B cell (primary cell): ENCODE measurements at regions not wholly inside any gene's neighbourhood (a gene's known extent, or its start where the extent isn't known, plus 50 kb on each side); places are given as distances from the start of the nearest gene placed in this dataset.

Experiments used
- ATAC-seq: fragments of 200-7000 bp; cut with Tn5 transposase; one replicate; pipeline ENCODE4 v1.10.0; 2021; ENCODE audit warnings: low read depth, mild to moderate bottlenecking, moderate number of reproducible peaks, moderate library complexity
- CTCF ChIA-PET: fragments of 350-600 bp; sonication (Branson Sonifier 250); formaldehyde crosslinking; loops from one replicate; lab custom pipeline; 2021; ENCODE audit warnings: antibody characterized with exemption, inconsistent platforms; lab: Charles Lee
- POLR2A ChIA-PET: fragments of 350-600 bp; sonication (Branson Sonifier 250); formaldehyde crosslinking; loops from one replicate; lab custom pipeline; 2021; ENCODE audit warnings: antibody characterized with exemption; lab: Charles Lee
- DNase-seq: peaks from one replicate; pipeline ENCODE4 v3.0.0; 2013
- H2AFZ ChIP-seq: 2 replicates; pipeline ENCODE4 v1.6.1; 2012; ENCODE audit warnings: mild to moderate bottlenecking, low read depth, low read length; ENCODE audit not compliant: insufficient read depth, poor library complexity, severe bottlenecking
- H3K27ac ChIP-seq, 2 donors: 1 replicate in 1 of 2; 2 replicates in 1 of 2; pipeline ENCODE4 v1.5.1; 2012 to 2013; ENCODE audit warnings: low read length in 2 of 2, mild to moderate bottlenecking in 2 of 2, moderate library complexity in 1 of 2
- H3K27me3 ChIP-seq, 4 experiments: fragments of 200-600 bp in 1 of 4; sonication (generic) in 1 of 4; replicated peaks in 1 of 4; 1 replicate in 2 of 4; 2 replicates in 2 of 4; pipeline versions ENCODE4 v1.6.1 to v1.7.0; 2013 to 2016; ENCODE audit warnings: low read length in 3 of 4, mild to moderate bottlenecking in 2 of 4, mixed read lengths in 1 of 4, moderate library complexity in 1 of 4; ENCODE audit not compliant: insufficient read depth in 4 of 4, control insufficient read depth in 3 of 4; ENCODE audit errors: control extremely low read depth in 1 of 4
- H3K36me3 ChIP-seq, 2 experiments: replicated peaks in 1 of 2; 1 replicate in 1 of 2; 2 replicates in 1 of 2; pipeline versions ENCODE4 v1.6.1 to v1.7.1; 2013; ENCODE audit warnings: low read length in 1 of 2; ENCODE audit not compliant: insufficient read depth in 2 of 2, control insufficient read depth in 1 of 2; ENCODE audit errors: control extremely low read depth in 1 of 2, extremely low read depth in 1 of 2
- H3K4me1 ChIP-seq, 2 donors: fragments of 200-600 bp in 1 of 2; sonication (generic) in 1 of 2; 1 replicate in 1 of 2; 2 replicates in 1 of 2; pipeline versions ENCODE4 v1.5.1 to v1.6.1; 2013 to 2017; ENCODE audit warnings: low read length in 2 of 2; ENCODE audit not compliant: control insufficient read depth in 2 of 2, insufficient read depth in 2 of 2
- H3K4me2 ChIP-seq: replicated peaks from 2 replicates; pipeline ENCODE3; 2012; ENCODE audit warnings: mild to moderate bottlenecking, low read depth, low read length; ENCODE audit not compliant: poor library complexity, severe bottlenecking
- H3K4me3 ChIP-seq, 5 experiments: fragments of 200-600 bp in 1 of 5; sonication (generic) in 1 of 5; 1 replicate in 3 of 5; 2 replicates in 2 of 5; pipeline versions ENCODE4 v1.5.1 to v1.7.0; 2011 to 2016; ENCODE audit warnings: low read length in 4 of 5, mild to moderate bottlenecking in 4 of 5, low read depth in 2 of 5, control low read depth in 1 of 5, moderate library complexity in 1 of 5; ENCODE audit not compliant: insufficient read depth in 1 of 5; ENCODE audit errors: control extremely low read depth in 1 of 5, extremely low read depth in 1 of 5
- H3K79me2 ChIP-seq: fragments of 200-600 bp; sonication (generic); one replicate; pipeline ENCODE4 v1.6.0; 2016; ENCODE audit warnings: low read length; ENCODE audit not compliant: control insufficient read depth, insufficient read depth
- H3K9ac ChIP-seq: fragments of 200-600 bp; sonication (generic); 2 replicates; pipeline ENCODE4 v1.6.1; 2017; ENCODE audit warnings: mild to moderate bottlenecking, low read length, moderate library complexity
- H3K9me3 ChIP-seq, 3 donors: one replicate each; pipeline versions ENCODE4 v1.6.1 to v1.7.1; 2013; ENCODE audit warnings: low read length in 2 of 3; ENCODE audit not compliant: control insufficient read depth in 2 of 3, insufficient read depth in 1 of 3; ENCODE audit errors: control extremely low read depth in 1 of 3
- H4K20me1 ChIP-seq: 2 replicates; pipeline ENCODE4 v1.6.0; 2012; ENCODE audit warnings: mild to moderate bottlenecking, low read length; ENCODE audit not compliant: insufficient read depth, control insufficient read depth, poor library complexity, severe bottlenecking
- H3K27ac Mint-ChIP-seq: one replicate; pipeline ENCODE4 v1.8.0; 2021; ENCODE audit warnings: mixed read lengths
- H3K27me3 Mint-ChIP-seq: one replicate; pipeline ENCODE4 v1.8.0; 2021; ENCODE audit warnings: mixed read lengths
- H3K4me1 Mint-ChIP-seq: one replicate; pipeline ENCODE4 v1.8.0; 2021; ENCODE audit warnings: mixed read lengths
- H3K4me3 Mint-ChIP-seq: one replicate; pipeline ENCODE4 v1.8.0; 2021; ENCODE audit warnings: mixed read lengths
- H3K9me3 Mint-ChIP-seq: one replicate; pipeline ENCODE4 v1.8.0; 2022; ENCODE audit warnings: mixed read lengths; ENCODE audit not compliant: insufficient read depth
- CTCF ChIP-seq: fragments of 200-600 bp; IDR thresholded peaks from one replicate; pipeline ENCODE4 v1.8.0; 2022; ENCODE audit warnings: antibody characterized with exemption, mild to moderate bottlenecking
- EZH2 ChIP-seq: IDR thresholded peaks from 2 replicates; pipeline ENCODE4 v1.6.1; 2012; ENCODE audit warnings: borderline replicate concordance, low read depth, mild to moderate bottlenecking, moderate library complexity, low read length; ENCODE audit not compliant: insufficient read depth, poor library complexity, severe bottlenecking
- WGBS: methylation state at CpG from one replicate; pipeline ENCODE4 v1.1.5; 2013; ENCODE audit warnings: missing lambda C conversion rate; ENCODE audit not compliant: insufficient coverage; 5-methylcytosine and 5-hydroxymethylcytosine counted together
- intact Hi-C: fragments of 100-400 bp; cut with micrococcal nuclease; formaldehyde crosslinking; loops from one replicate; pipeline ENCODE4 v1.10.0; 2022

GRCh38 chr7:89908736-89909135 lies 245.5 kb upstream of the STEAP1 start:
- CTCF ChIA-PET = no interaction called here
- no peak overlapping the region for H3K4me3 ChIP-seq
- H3K9ac ChIP-seq = no peak overlapping the region
- POLR2A ChIA-PET = no interaction called here
- DNase-seq (no peak), ATAC-seq (no peak)
- Mint-ChIP-seq H3K27ac (no peak overlapping the region), H3K9me3 (peaks cover 3% of the 10 kb centered on the region), H3K27me3 (no peaks in the 10 kb centered on the region), H3K4me3 (no peak overlapping the region), H3K4me1 (no peaks in the 10 kb centered on the region)
- H3K27me3 ChIP-seq = no peaks in the 10 kb centered on the region
- no peaks in the 10 kb centered on the region for H3K4me1 ChIP-seq
- H3K36me3 ChIP-seq = no peaks in the 10 kb centered on the region
- no peak overlapping the region for H3K27ac ChIP-seq
- H4K20me1 ChIP-seq = no peaks in the 10 kb centered on the region
- H3K9me3 ChIP-seq = no peaks in the 10 kb centered on the region
- no peak overlapping the region for H2AFZ ChIP-seq
- WGBS = no CpG with 5 or more reads among the region's 2 CpGs
- no peak overlapping the region for H3K4me2 ChIP-seq
- no peak for TF ChIP-seq CTCF
- no peak for TF ChIP-seq EZH2
- intact Hi-C loops = no loop called here
- no peaks in the 10 kb centered on the region for H3K79me2 ChIP-seq

GRCh38 chr7:89914711-89915110 lies 239.6 kb upstream of the STEAP1 start:
- DNase-seq (no peak), ATAC-seq (no peak)
- Histone ChIP-seq H3K4me2 (no peak overlapping the region), H3K9ac (no peak overlapping the region), H3K27ac (no peak overlapping the region), H3K4me3 (no peak overlapping the region), H3K9me3 (no peaks in the 10 kb centered on the region), H3K79me2 (no peaks in the 10 kb centered on the region), H3K36me3 (no peaks in the 10 kb centered on the region), H4K20me1 (no peaks in the 10 kb centered on the region), H3K27me3 (no peaks in the 10 kb centered on the region), H3K4me1 (no peaks in the 10 kb centered on the region), H2AFZ (no peak overlapping the region)
- Mint-ChIP-seq H3K27ac (no peak overlapping the region), H3K4me3 (no peak overlapping the region), H3K27me3 (no peaks in the 10 kb centered on the region), H3K4me1 (no peaks in the 10 kb centered on the region), H3K9me3 (peaks cover 2% of the 10 kb centered on the region)
- 78% methylated on average over 1 of the region's 2 CpGs for WGBS
- POLR2A ChIA-PET = no interaction called here
- no peak for TF ChIP-seq CTCF
- TF ChIP-seq EZH2 = no peak
- CTCF ChIA-PET = no interaction called here
- intact Hi-C loops = no loop called here
